ENCODE measurements at regions not wholly inside any gene's neighbourhood (a gene's known extent, or its start where the extent isn't known, plus 50 kb on each side); places are given as distances from the start of the nearest gene placed in this dataset.

DNA sequence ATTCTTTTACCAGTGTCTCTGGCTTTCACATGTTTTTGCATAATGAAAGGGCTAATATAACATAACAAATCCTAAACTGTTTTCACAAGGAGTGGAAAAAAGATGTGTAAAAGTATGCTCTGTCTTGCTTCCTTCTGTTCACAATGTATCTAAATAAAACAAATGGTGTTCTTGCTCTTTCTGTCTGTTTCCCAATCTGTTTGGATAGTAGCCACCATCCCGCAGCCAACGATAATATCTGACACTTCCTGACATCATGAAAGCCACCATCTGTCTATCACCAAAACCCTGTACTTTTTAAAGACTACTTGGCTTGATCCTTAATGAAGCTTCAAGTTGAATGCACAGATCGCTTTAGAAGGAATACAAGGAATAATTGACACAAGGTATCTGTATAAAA lies 246.2 kb downstream of the ETV1 start:
- intact Hi-C loops (cut with DNase I), result no loop called here
- H3K4me1 ChIP-seq (ENCODE audit: control insufficient read depth in 2 of 3, insufficient read depth in 2 of 3, low read depth in 1 of 3, low read length in 3 of 3), result no peaks in the 10 kb centered on the region
- DNase-seq (peak in 1 of 5 donors; percentile 29), FAIRE-seq (no peak)
- H3K9ac ChIP-seq (ENCODE audit: low read length in 3 of 3), result no peak overlapping the region
- H3K4me3 ChIP-seq (ENCODE audit: low read length in 3 of 3), result no peak overlapping the region
- TF ChIP-seq, protein P1, sequence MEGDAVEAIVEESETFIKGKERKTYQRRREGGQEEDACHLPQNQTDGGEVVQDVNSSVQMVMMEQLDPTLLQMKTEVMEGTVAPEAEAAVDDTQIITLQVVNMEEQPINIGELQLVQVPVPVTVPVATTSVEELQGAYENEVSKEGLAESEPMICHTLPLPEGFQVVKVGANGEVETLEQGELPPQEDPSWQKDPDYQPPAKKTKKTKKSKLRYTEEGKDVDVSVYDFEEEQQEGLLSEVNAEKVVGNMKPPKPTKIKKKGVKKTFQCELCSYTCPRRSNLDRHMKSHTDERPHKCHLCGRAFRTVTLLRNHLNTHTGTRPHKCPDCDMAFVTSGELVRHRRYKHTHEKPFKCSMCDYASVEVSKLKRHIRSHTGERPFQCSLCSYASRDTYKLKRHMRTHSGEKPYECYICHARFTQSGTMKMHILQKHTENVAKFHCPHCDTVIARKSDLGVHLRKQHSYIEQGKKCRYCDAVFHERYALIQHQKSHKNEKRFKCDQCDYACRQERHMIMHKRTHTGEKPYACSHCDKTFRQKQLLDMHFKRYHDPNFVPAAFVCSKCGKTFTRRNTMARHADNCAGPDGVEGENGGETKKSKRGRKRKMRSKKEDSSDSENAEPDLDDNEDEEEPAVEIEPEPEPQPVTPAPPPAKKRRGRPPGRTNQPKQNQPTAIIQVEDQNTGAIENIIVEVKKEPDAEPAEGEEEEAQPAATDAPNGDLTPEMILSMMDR (IDR thresholded peaks at IDR 0.05; ENCODE audit: borderline replicate concordance, extremely low read depth, insufficient read depth), result no peak
- H3K36me3 ChIP-seq (ENCODE audit: control insufficient read depth in 2 of 3, insufficient read depth in 3 of 3, low read length in 3 of 3), result no peaks in the 10 kb centered on the region
- no peak overlapping the region for H3K27ac ChIP-seq (ENCODE audit: low read depth in 2 of 2, low read length in 2 of 2)
- H3K27me3 ChIP-seq (ENCODE audit: control insufficient read depth, insufficient read depth, low read length), result no peaks in the 10 kb centered on the region
- no peaks in the 10 kb centered on the region for H3K9me3 ChIP-seq (ENCODE audit: control insufficient read depth in 2 of 3, insufficient read depth in 1 of 3, low read length in 3 of 3)

DNA sequence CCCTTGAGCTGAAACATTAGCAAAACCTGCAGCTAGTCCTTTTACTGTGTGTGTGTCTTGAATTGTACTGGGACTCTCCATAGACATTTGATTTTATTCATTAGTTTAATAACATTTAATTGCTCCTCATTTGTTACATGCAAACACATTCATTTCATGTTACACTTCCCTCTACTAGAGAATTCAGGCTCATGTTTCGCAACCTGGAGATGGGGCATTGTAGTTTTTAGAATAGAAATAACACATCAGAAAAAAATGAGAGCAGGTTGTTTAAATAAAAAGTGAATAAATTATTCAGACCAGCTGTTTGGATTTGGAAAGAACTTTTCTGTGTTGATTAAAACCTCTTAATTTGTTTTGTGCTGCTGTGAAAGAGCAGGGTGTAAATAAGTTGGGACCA lies 243.9 kb downstream of the ETV1 start:
- DNase-seq, result no peak
- Histone ChIP-seq H3K4me1 (ENCODE audit: control insufficient read depth in 2 of 3, insufficient read depth in 2 of 3, low read depth in 1 of 3, low read length in 3 of 3) (no peaks in the 10 kb centered on the region), H3K4me3 (ENCODE audit: low read length in 3 of 3) (no peak overlapping the region), H3K9ac (ENCODE audit: low read length in 3 of 3) (no peak overlapping the region), H3K27ac (ENCODE audit: low read depth in 2 of 2, low read length in 2 of 2) (no peak overlapping the region), H3K27me3 (ENCODE audit: control insufficient read depth, insufficient read depth, low read length) (no peaks in the 10 kb centered on the region), H3K9me3 (ENCODE audit: control insufficient read depth in 2 of 3, insufficient read depth in 1 of 3, low read length in 3 of 3) (no peaks in the 10 kb centered on the region), H3K36me3 (ENCODE audit: control insufficient read depth in 2 of 3, insufficient read depth in 3 of 3, low read length in 3 of 3) (no peaks in the 10 kb centered on the region)
- TF ChIP-seq, protein P1 (IDR thresholded peaks at IDR 0.05; ENCODE audit: borderline replicate concordance, extremely low read depth, insufficient read depth), result no peak
- FAIRE-seq, result no peak
- intact Hi-C loops (cut with DNase I), result no loop called here

DNA sequence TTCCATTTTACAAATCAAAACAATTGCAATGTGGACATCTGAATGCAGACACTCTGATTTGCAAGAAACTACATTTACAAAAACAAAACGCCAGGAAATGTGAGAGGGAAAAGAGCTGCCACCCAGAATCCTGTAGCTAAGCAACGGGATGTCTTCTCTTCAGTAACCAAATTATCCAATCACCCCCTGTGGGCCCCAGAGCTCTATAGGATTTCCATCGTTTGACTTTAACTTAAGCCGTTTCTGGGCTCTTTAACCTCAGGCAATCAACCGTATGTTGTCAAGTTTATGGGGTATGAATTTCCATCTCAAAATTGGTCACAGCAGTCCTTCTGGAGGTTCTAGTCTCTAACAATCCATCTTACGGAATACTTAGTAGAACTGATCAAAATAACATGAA lies 240.5 kb downstream of the ETV1 start:
- no peak for FAIRE-seq
- Histone ChIP-seq H3K9me3 (ENCODE audit: control insufficient read depth in 2 of 3, insufficient read depth in 1 of 3, low read length in 3 of 3) (no peaks in the 10 kb centered on the region), H3K4me1 (ENCODE audit: control insufficient read depth in 2 of 3, insufficient read depth in 2 of 3, low read depth in 1 of 3, low read length in 3 of 3) (no peaks in the 10 kb centered on the region), H3K9ac (ENCODE audit: low read length in 3 of 3) (no peak overlapping the region), H3K36me3 (ENCODE audit: control insufficient read depth in 2 of 3, insufficient read depth in 3 of 3, low read length in 3 of 3) (no peaks in the 10 kb centered on the region), H3K4me3 (ENCODE audit: low read length in 3 of 3) (no peak overlapping the region), H3K27ac (ENCODE audit: low read depth in 2 of 2, low read length in 2 of 2) (no peak overlapping the region), H3K27me3 (ENCODE audit: control insufficient read depth, insufficient read depth, low read length) (no peaks in the 10 kb centered on the region)
- TF ChIP-seq, protein P1 (IDR thresholded peaks at IDR 0.05; ENCODE audit: borderline replicate concordance, extremely low read depth, insufficient read depth), result no peak
- DNase-seq, result peak in 1 of 5 donors; percentile 10
- intact Hi-C loops (cut with DNase I), result no loop called here

DNA sequence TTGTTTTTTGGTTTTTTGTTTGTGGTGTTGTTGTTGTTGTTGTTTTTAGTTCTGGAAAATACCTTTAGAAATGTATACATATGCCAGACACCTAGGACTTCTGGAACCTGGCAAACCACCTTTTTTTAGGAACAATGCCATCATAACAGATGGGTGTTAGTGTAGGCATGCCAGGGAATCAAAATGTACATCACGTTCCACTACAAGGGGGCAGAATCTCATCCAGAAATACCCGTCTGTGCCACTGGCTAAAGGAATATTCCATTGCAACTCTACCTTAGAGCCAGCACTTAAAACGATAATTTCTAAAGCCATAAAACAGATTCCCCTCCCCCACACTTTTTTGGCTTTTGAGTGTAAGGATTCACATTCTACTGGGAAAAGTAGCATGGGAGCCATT lies 239.8 kb downstream of the ETV1 start:
- H3K9ac ChIP-seq (ENCODE audit: low read length in 3 of 3), result no peak overlapping the region
- TF ChIP-seq, protein P1 (IDR thresholded peaks at IDR 0.05; ENCODE audit: borderline replicate concordance, extremely low read depth, insufficient read depth), result no peak
- no peak overlapping the region for H3K4me3 ChIP-seq (ENCODE audit: low read length in 3 of 3)
- H3K9me3 ChIP-seq (ENCODE audit: control insufficient read depth in 2 of 3, insufficient read depth in 1 of 3, low read length in 3 of 3), result no peaks in the 10 kb centered on the region
- H3K27me3 ChIP-seq (ENCODE audit: control insufficient read depth, insufficient read depth, low read length), result no peaks in the 10 kb centered on the region
- DNase-seq (no peak), FAIRE-seq (no peak)
- intact Hi-C loops (cut with DNase I), result no loop called here
- no peaks in the 10 kb centered on the region for H3K4me1 ChIP-seq (ENCODE audit: control insufficient read depth in 2 of 3, insufficient read depth in 2 of 3, low read depth in 1 of 3, low read length in 3 of 3)
- H3K27ac ChIP-seq (ENCODE audit: low read depth in 2 of 2, low read length in 2 of 2), result no peak overlapping the region
- H3K36me3 ChIP-seq (ENCODE audit: control insufficient read depth in 2 of 3, insufficient read depth in 3 of 3, low read length in 3 of 3), result no peaks in the 10 kb centered on the region
